TTC549 (cell line): ENCODE measurements at regions not wholly inside any gene's neighbourhood (a gene's known extent, or its start where the extent isn't known, plus 50 kb on each side); places are given as distances from the start of the nearest gene placed in this dataset.
"Not testable (repeated sequence)": the region's sequence is repeated elsewhere in the genome, so short reads cannot be mapped to it uniquely, and the experiment has no call there.

Source experiments
- FAIRE-seq: peaks from 2 replicates; lab custom pipeline; 2012; peaks lifted over from hg19 to GRCh38; lab: Jason Lieb, UNC

GRCh38 chr3:153032891-153033290 lies 129.1 kb upstream of the RAP2B start:
- FAIRE-seq: no peak

- FAIRE-seq: no peak
Measured at GRCh38 chr3:153036846-153037245, 125.2 kb upstream of the RAP2B start.

GRCh38 chr3:153038367-153038766 lies 123.7 kb upstream of the RAP2B start:
- no peak for FAIRE-seq

- no peak for FAIRE-seq
Measured at GRCh38 chr3:153038779-153039178, 123.2 kb upstream of the RAP2B start.

GRCh38 chr3:153041181-153041580 lies 120.8 kb upstream of the RAP2B start:
- no peak for FAIRE-seq

- no peak for FAIRE-seq
Measured at GRCh38 chr3:153042088-153042487, 119.9 kb upstream of the RAP2B start.

GRCh38 chr3:153043729-153044328 lies 118.2 kb upstream of the RAP2B start:
- FAIRE-seq: no peak

- FAIRE-seq: no peak
Measured at GRCh38 chr3:153045150-153045549, 116.9 kb upstream of the RAP2B start.

GRCh38 chr3:153050978-153051377 lies 111.0 kb upstream of the RAP2B start:
- FAIRE-seq: no peak

GRCh38 chr3:153051427-153052095 lies 110.5 kb upstream of the RAP2B start:
- no peak for FAIRE-seq

- FAIRE-seq: no peak
Measured at GRCh38 chr3:153052096-153052460, 109.9 kb upstream of the RAP2B start.

- no peak for FAIRE-seq
Measured at GRCh38 chr3:153055217-153055616, 106.8 kb upstream of the RAP2B start.

GRCh38 chr3:153055779-153056178 lies 106.2 kb upstream of the RAP2B start:
- FAIRE-seq: no peak

GRCh38 chr3:153058031-153058688 lies 103.9 kb upstream of the RAP2B start:
- FAIRE-seq: not testable (repeated sequence)

GRCh38 chr3:153060346-153060745 lies 101.7 kb upstream of the RAP2B start:
- FAIRE-seq: no peak

GRCh38 chr3:153061938-153062528 lies 100.0 kb upstream of the RAP2B start:
- no peak for FAIRE-seq

GRCh38 chr3:153063337-153063736 lies 98.7 kb upstream of the RAP2B start:
- no peak for FAIRE-seq

GRCh38 chr3:153066983-153067382 lies 95.0 kb upstream of the RAP2B start:
- no peak for FAIRE-seq

- FAIRE-seq: no peak
Measured at GRCh38 chr3:153069598-153070510, 92.2 kb upstream of the RAP2B start.

GRCh38 chr3:153070511-153070868 lies 91.5 kb upstream of the RAP2B start:
- FAIRE-seq: no peak

- FAIRE-seq: no peak
Measured at GRCh38 chr3:153072382-153072781, 89.6 kb upstream of the RAP2B start.

- FAIRE-seq: no peak
Measured at GRCh38 chr3:153072856-153073255, 89.2 kb upstream of the RAP2B start.
